GM18909 (cell line): ENCODE measurements at regions not wholly inside any gene's neighbourhood (a gene's known extent, or its start where the extent isn't known, plus 50 kb on each side); places are given as distances from the start of the nearest gene placed in this dataset.
"Not testable (repeated sequence)": the region's sequence is repeated elsewhere in the genome, so short reads cannot be mapped to it uniquely, and the experiment has no call there.

Source experiments
- ATAC-seq: cut with Tn5 transposase; IDR thresholded peaks from one replicate; pipeline ENCODE4 v1.9.1; 2021; ENCODE audit warnings: mild to moderate bottlenecking; ENCODE audit not compliant: unreplicated experiment, poor library complexity

DNA sequence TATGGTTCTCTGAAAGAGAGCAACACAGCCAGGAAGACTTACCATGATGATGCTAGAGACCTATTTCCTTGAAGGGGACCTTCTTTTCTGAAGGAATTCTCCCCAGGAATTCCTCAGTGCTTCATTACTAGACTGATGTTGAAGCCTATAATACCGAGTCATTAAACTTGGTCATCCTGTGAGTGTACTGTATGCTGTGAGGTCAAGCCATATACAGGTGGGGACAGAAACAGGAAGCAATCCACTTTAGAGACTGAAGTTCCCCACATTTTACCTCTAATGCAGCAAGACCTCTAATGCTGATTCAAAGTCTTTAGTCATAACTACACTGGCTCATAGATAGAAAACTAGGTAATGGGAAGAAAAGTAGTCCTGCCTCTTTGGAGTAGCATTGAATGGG is 77.1 kb upstream of the RASEF start:
- no peak for ATAC-seq

DNA sequence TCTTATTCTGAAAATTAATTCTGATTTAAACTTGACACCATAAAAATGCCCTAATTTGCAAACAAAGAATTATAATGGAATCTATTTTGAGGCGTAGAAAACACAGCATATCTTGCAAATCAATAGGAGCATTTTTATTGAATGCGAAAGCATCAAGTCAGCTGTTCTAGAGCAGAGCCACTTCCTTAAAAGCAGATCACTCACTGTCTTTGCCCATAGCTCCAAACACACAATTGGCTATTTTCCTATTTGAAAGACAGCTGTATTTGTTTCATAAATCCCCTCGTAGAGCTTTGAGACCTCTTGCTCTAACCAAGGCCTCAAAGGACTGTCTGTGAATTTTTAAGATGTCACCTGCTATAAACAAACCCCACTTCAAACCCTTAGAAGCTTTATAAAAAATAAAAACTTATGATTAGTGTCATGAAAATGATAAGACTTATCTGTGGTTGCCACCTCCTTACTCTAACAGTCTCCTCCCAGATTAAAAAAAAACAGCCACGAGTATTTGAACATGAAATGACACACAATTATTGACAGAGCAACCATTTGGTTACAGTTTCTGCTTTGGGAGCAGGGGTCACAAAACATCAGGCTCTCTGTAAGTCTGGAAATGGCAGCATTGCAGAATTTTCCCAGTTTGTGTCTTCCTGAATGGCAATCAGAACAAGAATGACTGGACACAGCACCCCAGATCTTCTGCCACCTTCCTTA is 75.6 kb upstream of the RASEF start:
- no peak for ATAC-seq

DNA sequence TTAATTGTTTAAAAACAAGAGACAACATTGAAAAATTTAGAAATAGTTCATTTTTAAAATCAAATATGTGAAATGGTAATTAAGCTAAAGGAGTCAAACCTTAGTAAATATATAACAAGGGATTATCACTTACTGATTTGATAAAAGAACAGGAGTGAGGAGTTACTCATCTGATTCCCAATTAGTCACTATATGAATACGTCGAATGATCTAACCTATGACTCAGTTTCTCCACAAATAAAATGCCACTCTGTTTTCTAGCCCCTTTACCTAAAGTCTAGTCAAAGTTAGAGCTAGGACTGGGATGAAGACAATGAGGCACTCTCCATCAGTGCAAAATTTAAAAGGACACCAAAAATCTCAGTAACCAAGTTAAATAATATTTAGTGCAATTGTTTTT is 70.4 kb upstream of the RASEF start:
- ATAC-seq = no peak

DNA sequence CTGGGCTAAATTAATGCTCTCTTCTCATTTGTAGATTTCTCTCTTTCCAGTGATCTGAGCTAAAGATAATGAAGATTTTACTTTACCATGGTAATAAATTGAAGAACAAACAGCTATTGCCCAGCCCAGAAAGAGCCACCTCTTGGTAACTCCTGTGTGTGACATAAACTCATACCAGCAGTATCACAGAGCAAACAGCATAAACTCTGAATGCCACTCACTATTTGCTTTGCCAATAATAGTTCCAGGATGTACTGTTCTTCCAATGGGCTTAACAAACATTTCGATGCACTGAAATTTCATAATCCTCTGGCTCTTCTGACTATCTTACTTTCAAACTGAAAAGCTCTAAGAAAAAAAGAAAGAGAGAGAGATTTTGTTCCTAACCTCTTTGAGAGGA is 69.8 kb upstream of the RASEF start:
- no peak for ATAC-seq

DNA sequence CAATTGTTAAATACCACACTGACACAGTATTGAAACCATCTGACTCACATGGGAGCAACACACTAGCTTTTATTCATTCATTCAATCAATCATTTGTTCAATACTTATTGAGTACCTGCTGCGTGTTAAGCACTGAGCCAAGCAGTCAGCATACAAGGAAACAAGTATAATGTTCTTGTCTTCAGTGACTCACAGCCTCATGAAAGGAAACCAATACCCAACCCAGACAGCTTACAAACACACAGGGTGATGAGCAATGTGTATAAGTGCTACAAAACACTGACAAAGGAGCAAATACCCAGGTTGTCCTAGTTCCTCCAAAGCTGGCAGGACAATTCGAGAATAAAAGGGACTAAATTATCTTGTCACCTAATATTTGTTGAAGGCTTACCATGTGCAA is 67.6 kb upstream of the RASEF start:
- no peak for ATAC-seq

DNA sequence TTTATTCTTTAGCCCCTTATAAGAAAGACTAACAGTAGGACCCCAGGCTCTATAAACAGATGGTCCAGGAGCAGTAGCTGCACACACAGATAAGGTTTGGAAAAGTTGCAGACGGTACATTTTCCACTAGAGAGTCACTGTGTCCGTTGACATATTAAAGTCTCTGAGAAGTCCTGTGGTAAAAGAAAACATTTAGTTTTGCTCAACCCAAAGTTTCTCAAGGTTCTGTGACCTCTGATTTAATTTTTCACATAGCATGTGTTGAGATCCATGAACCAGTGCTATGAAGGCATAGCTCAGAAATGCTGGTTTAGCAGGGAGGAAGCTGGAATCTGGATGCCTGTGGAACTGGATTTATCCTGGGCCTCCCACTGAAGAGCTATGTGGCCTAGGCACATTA is 62.7 kb upstream of the RASEF start:
- ATAC-seq = no peak

DNA sequence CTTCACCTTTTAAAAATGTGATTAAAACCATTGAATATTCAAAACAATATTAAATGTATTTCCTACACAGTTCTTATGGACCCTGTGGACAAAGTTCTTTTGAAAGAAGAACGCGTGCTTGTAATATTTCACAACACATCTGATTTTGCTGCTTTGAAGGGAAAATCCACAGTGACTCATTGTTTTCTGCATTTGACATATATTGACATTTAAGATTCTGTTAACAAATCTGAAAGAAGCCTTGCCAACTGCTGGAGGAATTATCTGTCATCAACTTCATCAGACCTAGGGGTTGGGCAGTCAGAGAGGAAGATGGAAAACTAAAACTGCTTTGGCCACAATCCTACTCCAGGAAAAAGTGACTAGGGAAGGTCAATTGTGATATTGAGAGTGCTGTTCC is 56.9 kb upstream of the RASEF start:
- no peak for ATAC-seq

DNA sequence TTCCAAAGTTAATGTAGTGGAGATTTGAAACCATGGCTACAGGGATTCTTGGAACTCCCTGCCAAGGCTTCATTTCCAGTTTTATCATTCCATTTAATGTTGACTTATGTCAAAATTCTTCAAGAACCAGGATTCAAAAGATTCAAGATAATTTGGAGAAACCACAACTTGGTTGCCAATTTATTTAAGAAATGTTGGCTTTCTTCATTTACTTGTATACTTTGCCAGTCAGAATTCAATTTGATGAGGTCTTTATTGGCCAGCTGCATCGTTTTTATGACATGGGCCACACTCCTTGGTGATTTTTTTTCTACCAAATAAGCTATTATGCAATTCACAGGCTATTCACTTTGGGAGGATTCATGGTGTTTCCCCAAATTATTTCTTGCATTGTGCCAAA is 53.1 kb upstream of the RASEF start:
- no peak for ATAC-seq

DNA sequence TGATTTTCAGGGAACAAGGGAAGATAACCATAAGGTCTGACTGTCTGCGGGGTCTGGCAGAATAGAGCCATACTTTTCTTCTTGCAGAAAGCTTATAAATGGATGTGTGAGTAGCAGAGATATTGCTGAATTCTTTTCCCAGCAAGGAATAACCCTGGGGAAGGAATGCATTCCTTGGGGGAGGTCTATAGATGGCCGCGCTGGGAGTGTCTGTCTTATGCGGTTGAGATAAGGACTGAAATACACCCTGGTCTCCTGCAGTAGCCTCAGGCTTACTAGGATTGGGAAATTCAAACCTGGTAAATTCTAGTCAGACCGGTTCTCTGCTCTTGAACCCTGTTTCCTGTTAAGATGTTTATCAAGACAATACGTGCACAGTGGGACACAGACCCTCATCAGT is 50.5 kb upstream of the RASEF start:
- not testable (repeated sequence) for ATAC-seq
